Mononuclear cell (primary cell): ENCODE measurements at regions not wholly inside any gene's neighbourhood (a gene's known extent, or its start where the extent isn't known, plus 50 kb on each side); places are given as distances from the start of the nearest gene placed in this dataset.

Experiments
- H3K27me3 ChIP-seq: 2 replicates; pipeline ENCODE4 v1.6.0; 2011; ENCODE audit warnings: low read length, control low read depth; ENCODE audit not compliant: insufficient read depth
- H3K4me1 ChIP-seq: 2 replicates; pipeline ENCODE4 v1.5.1; 2011; ENCODE audit warnings: mild to moderate bottlenecking, low read length, control low read depth; ENCODE audit not compliant: insufficient read depth
- H3K4me3 ChIP-seq: 2 replicates; pipeline ENCODE4 v1.5.1; 2011; ENCODE audit warnings: mild to moderate bottlenecking, low read length, moderate library complexity
- H3K9me3 ChIP-seq: 2 replicates; pipeline ENCODE4 v1.5.1; 2011; ENCODE audit warnings: low read depth, mild to moderate bottlenecking, control low read depth, low read length

DNA sequence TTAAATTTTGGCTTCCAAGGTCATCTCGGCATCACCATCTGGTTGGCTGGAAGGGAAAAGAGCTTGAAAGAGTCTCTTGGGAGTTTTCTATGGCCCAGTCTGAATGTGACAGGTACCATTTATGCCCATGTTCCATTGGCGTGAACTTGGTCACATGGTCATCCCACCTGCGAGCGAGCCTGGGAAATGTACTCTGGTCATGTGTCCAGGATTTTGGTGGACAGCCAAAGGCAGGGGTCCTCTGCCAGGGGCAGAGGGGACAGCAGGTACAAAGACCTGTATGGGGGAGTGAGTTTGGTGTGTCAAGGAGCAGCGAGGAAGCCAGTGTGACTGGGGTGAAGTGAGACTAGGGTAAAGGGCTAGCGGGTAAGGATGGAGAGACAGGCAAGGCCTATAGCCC lies 112.6 kb downstream of the CDC5L start:
- Histone ChIP-seq H3K4me3 (no peak overlapping the region), H3K4me1 (no peaks in the 10 kb centered on the region), H3K9me3 (no peaks in the 10 kb centered on the region), H3K27me3 (no peaks in the 10 kb centered on the region)

DNA sequence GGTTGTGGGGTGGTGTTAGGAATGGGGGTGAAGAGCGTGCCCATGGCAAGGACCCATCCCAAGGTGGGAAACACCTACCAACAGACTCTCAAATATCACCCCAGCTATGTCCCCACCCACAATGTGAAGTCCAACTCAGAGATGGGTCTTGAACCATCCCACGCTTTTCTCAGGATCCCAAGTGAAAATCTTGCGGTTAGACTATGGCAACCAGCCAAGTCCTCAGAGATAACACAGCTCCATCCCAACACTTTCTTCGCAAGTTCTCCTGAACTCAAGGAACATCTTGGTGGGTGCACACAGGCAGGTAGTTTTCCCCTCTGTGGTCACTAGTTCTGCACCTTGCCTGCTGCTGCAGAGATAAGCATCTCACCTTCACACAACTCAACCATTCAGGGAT lies 116.0 kb downstream of the CDC5L start:
- Histone ChIP-seq H3K9me3 (no peaks in the 10 kb centered on the region), H3K27me3 (no peaks in the 10 kb centered on the region), H3K4me3 (no peak overlapping the region), H3K4me1 (no peaks in the 10 kb centered on the region)

DNA sequence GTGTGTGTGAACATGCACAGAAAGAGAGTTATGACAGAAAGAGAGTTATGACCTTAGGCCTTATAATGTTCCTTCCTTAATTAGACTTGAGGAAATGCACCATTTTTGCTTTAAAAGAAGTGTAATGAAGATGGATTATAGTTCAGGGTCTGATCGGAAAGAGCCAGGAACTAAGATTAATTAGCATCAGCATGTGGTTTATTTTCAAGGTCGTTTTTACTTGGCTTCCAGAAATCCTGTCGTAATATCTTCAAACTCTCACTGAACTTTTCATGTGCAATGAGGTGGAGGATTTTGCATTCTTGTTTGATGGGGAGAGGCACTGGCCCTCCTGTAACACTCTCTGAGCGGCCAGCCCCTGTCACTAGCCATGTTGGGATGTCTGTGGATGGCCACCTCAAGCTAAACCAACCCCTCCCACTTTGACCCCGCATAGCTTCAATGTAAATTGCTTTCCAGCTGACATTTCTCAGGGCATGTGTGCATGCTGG lies 116.8 kb downstream of the CDC5L start:
- Histone ChIP-seq H3K27me3 (no peaks in the 10 kb centered on the region), H3K4me1 (no peaks in the 10 kb centered on the region), H3K9me3 (no peaks in the 10 kb centered on the region), H3K4me3 (no peak overlapping the region)

DNA sequence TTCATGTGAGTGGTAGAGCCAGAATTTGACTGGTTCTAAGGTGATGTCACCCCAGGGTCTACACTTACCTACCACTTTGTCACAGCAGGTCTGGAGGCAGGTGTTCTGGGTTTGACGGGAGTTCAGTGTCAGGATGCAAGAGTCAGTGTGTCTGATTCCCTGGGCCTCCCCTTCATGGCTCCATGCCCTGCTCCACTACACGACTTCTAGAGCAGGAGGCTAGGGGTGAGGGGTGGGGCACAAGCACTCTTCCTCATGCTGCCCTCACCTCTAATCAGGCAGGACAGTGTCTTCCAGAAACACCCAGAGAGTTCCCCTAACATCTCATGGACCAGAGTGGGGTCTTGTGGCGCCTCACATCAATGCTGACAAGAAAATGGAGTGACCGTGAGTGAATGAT lies 118.2 kb downstream of the CDC5L start:
- H3K4me3 ChIP-seq, result no peak overlapping the region
- no peaks in the 10 kb centered on the region for H3K27me3 ChIP-seq
- no peaks in the 10 kb centered on the region for H3K9me3 ChIP-seq
- no peaks in the 10 kb centered on the region for H3K4me1 ChIP-seq

DNA sequence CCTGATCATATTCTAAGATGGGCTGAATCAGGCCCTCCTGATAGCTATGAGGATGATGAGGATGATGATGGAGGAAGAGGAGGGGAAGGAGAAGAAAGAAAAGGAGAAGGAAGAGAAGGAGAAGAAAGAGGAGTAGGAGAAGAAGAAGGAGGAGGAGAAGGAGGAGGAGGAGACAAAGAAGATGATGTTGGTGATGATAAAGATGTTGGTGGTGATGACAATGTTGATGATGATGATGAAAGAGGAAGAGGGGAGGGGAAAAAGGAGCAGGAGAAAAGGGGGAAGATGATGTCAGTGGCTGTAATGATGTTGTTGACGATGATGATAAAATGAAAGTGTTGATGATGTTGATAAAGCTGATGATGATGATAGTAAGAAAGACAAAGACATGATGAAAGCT lies 119.5 kb downstream of the CDC5L start:
- Histone ChIP-seq H3K4me1 (no peaks in the 10 kb centered on the region), H3K27me3 (no peaks in the 10 kb centered on the region), H3K4me3 (no peak overlapping the region), H3K9me3 (no peaks in the 10 kb centered on the region)

DNA sequence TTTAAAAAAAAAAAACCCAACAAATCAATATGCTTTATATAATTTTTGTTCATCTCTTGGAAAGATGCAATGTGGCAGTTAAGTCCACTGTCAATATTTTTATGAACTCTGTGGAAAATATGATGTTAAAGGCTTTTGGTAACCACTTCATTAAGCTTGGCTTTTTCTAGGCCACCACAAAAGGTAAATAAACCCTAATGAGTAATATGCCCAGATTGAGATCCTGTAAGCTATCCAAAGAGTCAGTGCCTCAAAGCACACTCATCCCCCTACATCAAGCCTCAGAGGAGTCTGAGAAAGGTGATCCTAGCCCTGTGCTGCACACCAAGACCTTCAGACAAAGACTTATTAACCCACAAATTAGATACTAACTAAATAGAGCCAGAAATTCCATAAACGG lies 121.1 kb downstream of the CDC5L start:
- no peak overlapping the region for H3K4me3 ChIP-seq
- no peaks in the 10 kb centered on the region for H3K4me1 ChIP-seq
- H3K9me3 ChIP-seq, result no peaks in the 10 kb centered on the region
- H3K27me3 ChIP-seq, result no peaks in the 10 kb centered on the region

DNA sequence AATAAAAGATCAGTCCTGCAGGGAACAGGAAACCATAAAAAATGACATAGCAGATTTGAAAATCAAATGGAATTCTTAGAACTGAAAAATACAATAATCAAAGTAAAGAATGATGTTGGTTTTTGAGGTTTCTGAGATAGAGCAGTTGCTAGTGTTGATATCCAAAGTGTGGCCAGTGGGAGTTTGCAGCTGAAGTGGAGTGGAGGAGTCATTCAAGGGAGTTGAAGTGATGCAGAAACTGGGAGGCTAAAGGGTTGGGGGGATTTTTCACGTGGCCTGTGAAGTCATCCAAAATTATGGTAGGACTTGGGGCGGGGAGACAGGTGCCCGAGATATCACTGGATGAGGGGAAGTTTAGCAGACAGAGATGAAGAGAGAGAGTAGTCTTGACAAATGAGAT lies 123.6 kb downstream of the CDC5L start:
- no peaks in the 10 kb centered on the region for H3K9me3 ChIP-seq
- no peaks in the 10 kb centered on the region for H3K4me1 ChIP-seq
- no peak overlapping the region for H3K4me3 ChIP-seq
- no peaks in the 10 kb centered on the region for H3K27me3 ChIP-seq

DNA sequence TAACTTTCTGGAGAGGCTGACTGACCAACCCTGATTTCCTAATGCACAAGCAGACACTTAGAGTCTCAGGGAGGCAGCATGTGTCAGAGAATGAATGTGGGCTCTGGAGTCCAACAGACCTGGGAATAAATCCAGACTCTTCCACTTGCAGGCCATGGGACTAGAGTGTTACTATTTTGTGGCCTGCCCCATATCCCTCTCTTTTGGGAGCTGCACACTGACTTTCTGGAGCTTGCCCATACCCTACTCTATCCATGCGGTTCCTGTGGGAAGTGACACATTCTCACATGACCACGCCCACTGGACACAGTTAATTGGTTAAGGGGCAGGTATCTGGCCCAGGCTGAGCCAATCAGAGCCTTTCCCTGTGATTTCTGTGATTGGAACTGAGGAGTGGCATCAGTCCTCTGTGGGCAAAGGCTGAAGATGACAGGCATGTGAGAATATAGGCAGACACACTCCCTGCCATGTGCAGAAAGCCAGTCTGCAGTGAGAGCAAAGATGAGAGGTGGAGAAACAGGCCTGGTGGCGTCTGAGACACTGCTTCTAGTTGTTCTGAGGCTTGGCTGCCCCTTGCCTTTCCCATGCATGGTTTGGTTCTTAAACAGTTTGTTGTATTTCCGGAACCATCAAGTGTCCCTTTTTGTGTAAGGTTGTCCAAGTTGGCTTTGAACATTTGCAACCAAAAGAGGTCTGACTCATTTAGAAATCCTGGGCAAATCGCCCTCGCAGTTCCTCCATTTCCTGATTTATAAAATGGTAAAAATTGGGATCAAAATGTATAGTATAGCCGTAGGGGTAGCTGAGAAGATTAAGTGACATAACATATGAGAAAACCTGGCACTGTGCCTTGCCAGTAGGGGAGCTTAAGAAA lies 125.6 kb downstream of the CDC5L start:
- no peaks in the 10 kb centered on the region for H3K4me1 ChIP-seq
- H3K9me3 ChIP-seq, result no peaks in the 10 kb centered on the region
- no peak overlapping the region for H3K4me3 ChIP-seq
- peaks cover 4% of the 10 kb centered on the region for H3K27me3 ChIP-seq

DNA sequence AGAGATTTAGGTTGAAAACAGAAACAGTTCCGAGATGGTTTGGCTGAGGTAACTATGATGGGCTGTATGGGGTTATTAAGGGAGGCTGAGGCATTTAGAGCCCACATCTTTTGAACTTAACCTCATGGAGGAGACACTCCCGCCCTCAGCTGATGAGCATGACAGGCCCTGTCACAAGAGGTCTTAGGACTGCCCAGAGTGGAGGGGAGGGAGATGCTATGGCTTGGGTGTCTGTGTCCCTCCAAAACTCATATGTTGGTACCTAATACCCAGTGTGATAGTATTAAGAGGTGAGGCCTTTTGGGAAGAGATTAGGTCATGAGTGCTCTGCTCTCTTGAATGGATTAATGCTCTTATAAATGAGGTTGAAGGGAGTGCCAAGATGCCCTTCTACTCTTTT lies 126.6 kb downstream of the CDC5L start:
- Histone ChIP-seq H3K27me3 (peaks cover 11% of the 10 kb centered on the region), H3K4me1 (no peaks in the 10 kb centered on the region), H3K4me3 (no peak overlapping the region), H3K9me3 (no peaks in the 10 kb centered on the region)

DNA sequence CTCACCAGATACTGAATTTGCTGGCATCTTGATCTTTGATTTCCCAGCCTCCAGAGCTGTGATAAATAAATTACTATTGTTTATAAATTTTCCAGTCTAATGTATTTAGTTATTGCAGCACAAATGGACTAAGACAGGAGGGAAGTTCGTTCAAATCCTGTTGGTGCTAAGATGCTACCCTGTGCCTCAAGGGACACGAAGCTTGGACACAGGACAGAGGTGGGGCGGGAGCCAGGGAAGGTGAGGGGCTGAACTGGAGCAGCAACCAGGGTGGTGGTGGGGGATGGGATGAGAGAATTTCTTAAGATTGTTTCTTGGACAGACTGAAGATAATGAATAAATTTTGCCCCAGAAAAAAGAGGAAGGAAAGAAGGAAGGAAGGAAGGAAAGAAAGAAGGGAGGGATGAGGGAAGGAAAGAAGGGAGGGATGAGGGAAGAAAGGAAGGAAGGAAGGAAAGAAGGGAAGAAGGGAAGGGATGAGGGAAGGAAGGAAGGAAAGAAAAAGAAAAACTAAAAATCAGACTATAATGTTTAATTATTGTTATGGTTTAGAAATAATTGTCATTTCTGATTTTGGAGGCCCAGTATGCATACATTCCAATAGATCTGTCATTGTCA lies 127.2 kb downstream of the CDC5L start:
- Histone ChIP-seq H3K4me3 (no peak overlapping the region), H3K27me3 (peaks cover 13% of the 10 kb centered on the region), H3K4me1 (no peaks in the 10 kb centered on the region), H3K9me3 (no peaks in the 10 kb centered on the region)

DNA sequence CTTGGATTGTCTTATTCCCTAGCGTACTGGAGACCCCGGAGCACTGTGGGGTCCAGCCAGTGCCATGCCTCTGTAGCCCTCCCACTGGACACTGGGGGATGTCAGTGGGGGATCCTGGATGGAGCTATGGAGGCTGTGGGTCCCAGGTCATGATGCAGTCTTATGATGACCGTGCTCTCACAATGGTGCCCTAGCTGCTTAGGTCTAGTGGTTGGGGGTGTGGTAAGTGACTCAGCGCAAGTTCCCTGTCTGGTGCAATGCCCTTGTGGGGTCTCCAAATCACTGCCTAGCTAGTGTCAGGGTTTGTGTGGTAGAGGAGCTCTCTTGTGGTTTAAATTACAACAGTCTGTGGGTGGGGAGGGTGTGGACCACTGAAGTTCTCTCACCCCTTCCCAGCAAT lies 135.4 kb downstream of the CDC5L start:
- Histone ChIP-seq H3K4me1 (peaks cover 10% of the 10 kb centered on the region), H3K4me3 (no peak overlapping the region), H3K27me3 (peaks cover 14% of the 10 kb centered on the region), H3K9me3 (no peaks in the 10 kb centered on the region)

DNA sequence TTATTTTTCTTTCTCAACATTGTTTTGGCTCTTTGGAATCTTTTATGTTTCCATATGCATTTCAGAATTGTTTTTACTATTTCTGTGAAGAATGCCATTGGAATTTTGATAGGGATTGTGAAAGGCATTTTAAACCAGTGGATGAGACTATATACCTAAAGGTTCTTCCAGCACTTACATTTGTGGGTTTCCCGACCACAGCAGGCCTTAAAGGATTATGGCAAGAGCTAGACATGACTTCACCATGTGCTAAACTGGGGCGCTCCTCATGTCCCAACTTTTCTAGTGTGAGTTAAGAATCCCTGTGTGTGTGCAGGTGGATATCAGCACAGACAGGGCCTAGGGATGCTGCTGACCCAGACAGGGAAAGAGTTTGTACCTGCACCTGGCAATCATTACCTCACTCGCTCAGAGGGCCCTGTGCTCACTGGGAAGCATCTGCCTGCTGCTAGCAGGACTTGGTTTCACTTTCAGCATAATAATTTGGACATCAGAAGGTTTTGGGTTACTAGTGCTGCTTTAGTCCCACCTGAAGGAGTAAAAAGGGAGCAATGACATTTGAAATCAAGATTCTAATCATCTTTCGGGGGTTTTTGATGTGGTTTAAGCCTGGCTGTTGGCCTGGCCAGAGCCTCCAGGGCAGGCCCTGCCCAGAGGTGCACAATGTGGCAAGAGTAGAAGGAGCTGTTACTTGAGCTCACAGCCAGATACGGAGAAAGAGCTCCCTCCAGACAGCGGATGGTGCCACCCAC lies 137.1 kb downstream of the CDC5L start:
- H3K4me1 ChIP-seq, result peaks cover 11% of the 10 kb centered on the region
- H3K27me3 ChIP-seq, result peaks cover 3% of the 10 kb centered on the region
- no peaks in the 10 kb centered on the region for H3K9me3 ChIP-seq
- H3K4me3 ChIP-seq, result no peak overlapping the region

DNA sequence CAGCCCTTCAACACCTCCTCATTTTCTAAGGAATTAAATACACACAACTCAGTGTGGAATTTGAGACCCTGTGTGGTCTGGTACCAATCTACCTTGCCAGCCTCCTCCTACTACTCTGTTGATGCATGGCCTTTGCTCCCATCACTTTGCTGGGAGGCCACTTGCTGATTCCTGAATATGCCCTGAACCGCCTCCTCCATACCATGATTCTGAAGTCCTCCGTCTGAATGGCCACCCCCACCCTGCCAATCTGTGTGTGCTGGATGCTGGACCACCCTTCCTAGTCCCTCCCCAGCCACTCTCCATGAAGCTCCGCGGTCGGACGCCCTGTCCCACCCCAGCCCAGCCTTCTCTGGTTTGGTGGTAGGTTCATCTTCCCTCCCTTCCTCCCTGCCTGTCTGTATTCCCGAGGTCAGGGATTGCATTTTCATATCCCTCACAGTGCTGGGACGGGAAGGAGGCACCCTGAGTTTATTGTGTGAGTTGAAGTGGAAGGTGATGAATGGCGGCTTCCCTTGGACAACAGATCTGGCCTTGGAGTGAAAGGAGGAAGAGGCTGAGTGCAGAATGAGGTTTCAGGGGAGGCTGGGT lies 138.3 kb downstream of the CDC5L start:
- Histone ChIP-seq H3K4me1 (peaks cover 11% of the 10 kb centered on the region), H3K4me3 (no peak overlapping the region), H3K9me3 (no peaks in the 10 kb centered on the region), H3K27me3 (peaks cover 3% of the 10 kb centered on the region)

DNA sequence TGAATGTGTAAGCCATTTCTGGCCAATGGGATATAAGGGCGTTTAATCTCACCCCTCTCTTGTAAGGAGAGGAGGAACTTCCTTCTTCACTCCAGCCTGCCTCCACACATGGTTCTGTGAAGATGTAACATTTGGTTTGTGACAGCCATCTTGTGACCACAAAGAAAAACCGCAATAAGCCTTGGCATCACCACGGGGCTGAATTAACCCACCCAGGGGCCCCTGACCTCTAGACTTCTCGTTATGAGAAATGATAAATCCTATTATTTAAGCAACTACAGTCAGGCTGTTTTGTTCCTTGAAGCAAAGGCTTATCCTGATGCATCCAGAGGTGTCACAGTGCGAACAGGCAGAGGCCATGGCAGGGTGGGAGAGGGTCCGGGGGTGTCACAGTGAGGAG lies 139.7 kb downstream of the CDC5L start:
- Histone ChIP-seq H3K9me3 (no peaks in the 10 kb centered on the region), H3K27me3 (no peaks in the 10 kb centered on the region), H3K4me3 (no peak overlapping the region)

More for the DNA sequence above, 139.7 kb downstream of the CDC5L start:
- peaks cover 11% of the 10 kb centered on the region for H3K4me1 ChIP-seq
